OCI-LY1 (cell line): ENCODE measurements at regions not wholly inside any gene's neighbourhood (a gene's known extent, or its start where the extent isn't known, plus 50 kb on each side); places are given as distances from the start of the nearest gene placed in this dataset.

ENCODE experiments used
- CTCF ChIP-seq: fragments of 200-600 bp; sonication (generic), shearing (Covaris generic); IDR thresholded peaks from 2 replicates; pipeline ENCODE4 v1.5.1; 2017; ENCODE audit warnings: mild to moderate bottlenecking, antibody characterized with exemption, low read length, moderate library complexity, mixed read lengths
- EZH2 ChIP-seq: fragments of 200-600 bp; sonication (generic), shearing (Covaris generic); IDR thresholded peaks from 2 replicates; pipeline ENCODE4 v1.8.0; 2017; ENCODE audit warnings: borderline replicate concordance, mixed run types, mild to moderate bottlenecking, antibody characterized with exemption, low read length, moderate library complexity, mixed read lengths

GRCh38 chr6:153476243-153476642 lies 345.2 kb upstream of the RGS17 start:
- TF ChIP-seq CTCF (no peak), EZH2 (no peak)
